ENCODE measurements at regions not wholly inside any gene's neighbourhood (a gene's known extent, or its start where the extent isn't known, plus 50 kb on each side); places are given as distances from the start of the nearest gene placed in this dataset.

- H3K18ac ChIP-seq (ENCODE audit: extremely low read depth, low read length) = no peak overlapping the region
- peaks cover 0 to 3% (median under 1%) of the 10 kb centered on the region in 4 experiments; a peak in 3 of 7 replicates for H3K4me1 ChIP-seq (replicated peaks in 1 of 4; ENCODE audit: control insufficient read depth in 3 of 4, insufficient read depth in 4 of 4, low read length in 3 of 4)
- H3K79me1 ChIP-seq (ENCODE audit: low read depth, low read length) = no peaks in the 10 kb centered on the region
- no peak overlapping the region for H3K27ac ChIP-seq (ENCODE audit: low read depth, low read length)
- FAIRE-seq (no peak), DNase-seq (ENCODE audit: low read depth in 1 of 2, low spot score in 2 of 2) (no peak)
- POLR2A ChIA-PET (ENCODE audit: partially characterized antibody) = interaction anchor here (0.9 kb wide), 1 partner anchor 12 kb away, joined by 3 read pairs; no protein-coding TSS in a partner anchor
- H3K36me3 ChIP-seq (ENCODE audit: control insufficient read depth in 2 of 4, insufficient read depth in 4 of 4, low read length in 3 of 4) = no peaks in the 10 kb centered on the region
- H2BK15ac ChIP-seq (ENCODE audit: low read length) = no peak overlapping the region
- no peak overlapping the region for H3K4ac ChIP-seq (replicated peaks; ENCODE audit: insufficient read length, low read depth, low read length)
- H2BK5ac ChIP-seq (ENCODE audit: low read depth, low read length) = no peak overlapping the region
- no peaks in the 10 kb centered on the region for H4K20me1 ChIP-seq (replicated peaks in 1 of 2; ENCODE audit: control insufficient read depth in 1 of 2, insufficient read depth in 2 of 2, low read length in 2 of 2)
- H2BK20ac ChIP-seq (ENCODE audit: low read length) = no peak overlapping the region
- H3K4me3 ChIP-seq (ENCODE audit: extremely low read depth in 1 of 4, insufficient read depth in 2 of 4, low read depth in 3 of 4, low read length in 4 of 4) = no peak overlapping the region
- H4K8ac ChIP-seq (ENCODE audit: extremely low read depth, insufficient read depth, low read length) = no peak overlapping the region
- H3K23ac ChIP-seq (ENCODE audit: insufficient read length) = no peak overlapping the region
- no peak overlapping the region for H2AK5ac ChIP-seq (ENCODE audit: low read depth, low read length)
- H3K27me3 ChIP-seq (replicated peaks in 1 of 4; ENCODE audit: control insufficient read depth in 3 of 4, extremely low read depth in 1 of 4, insufficient read depth in 3 of 4, low read length in 3 of 4) = peaks cover 0 to 5% (median 0%) of the 10 kb centered on the region in 4 experiments; a peak in 2 of 7 replicates
- H2BK12ac ChIP-seq (ENCODE audit: low read depth, low read length) = no peak overlapping the region
- 90% methylated on average over 4 of the region's 4 CpGs; no CpG with 5 or more reads in 1 of the 2 experiments for WGBS, 2 experiments (ENCODE audit: extremely low coverage in 1 of 2, insufficient coverage in 1 of 2, insufficient read length in 1 of 2, insufficient replicate concordance in 2 of 2, low coverage in 1 of 2, low lambda C conversion rate in 2 of 2, missing lambda C conversion rate in 1 of 2)
- no peak overlapping the region for H4K91ac ChIP-seq (replicated peaks; ENCODE audit: insufficient read length, low read length)
- H4K5ac ChIP-seq (ENCODE audit: insufficient read length, low read depth, low read length) = no peak overlapping the region
- H3K56ac ChIP-seq (replicated peaks; ENCODE audit: insufficient read length, low read depth, low read length) = no peak overlapping the region
- H3K9ac ChIP-seq (replicated peaks in 1 of 4; ENCODE audit: extremely low read depth in 1 of 4, low read depth in 3 of 4, low read length in 3 of 4) = no peak overlapping the region
- no peaks in the 10 kb centered on the region for H3K79me2 ChIP-seq (ENCODE audit: control insufficient read depth in 1 of 2, insufficient read depth in 2 of 2, low read length in 2 of 2)
- no peak overlapping the region for H3K14ac ChIP-seq (ENCODE audit: insufficient read length)
- CTCF ChIA-PET (ENCODE audit: partially characterized antibody) = interaction anchor here (0.7 to 1.5 kb wide), 3 partner anchors 10 to 165 kb away, joined by 3 read pairs; no protein-coding TSS in a partner anchor
- H3K4me2 ChIP-seq (ENCODE audit: insufficient read depth in 1 of 2, low read depth in 2 of 2, low read length in 2 of 2) = no peak overlapping the region
- H3K9me3 ChIP-seq (ENCODE audit: insufficient read depth in 2 of 2, low read depth in 1 of 2, low read length in 1 of 2) = no peaks in the 10 kb centered on the region
- no peaks in the 10 kb centered on the region for H3K23me2 ChIP-seq (ENCODE audit: low read depth, low read length)
- no peak overlapping the region for H2AFZ ChIP-seq (ENCODE audit: low read length)
- no peak overlapping the region for H2BK120ac ChIP-seq (replicated peaks; ENCODE audit: low read depth, low read length)
- TF ChIP-seq SIRT6 (IDR thresholded peaks at IDR 0.05; ENCODE audit: low read length) = no peak
- TF ChIP-seq, protein P1, sequence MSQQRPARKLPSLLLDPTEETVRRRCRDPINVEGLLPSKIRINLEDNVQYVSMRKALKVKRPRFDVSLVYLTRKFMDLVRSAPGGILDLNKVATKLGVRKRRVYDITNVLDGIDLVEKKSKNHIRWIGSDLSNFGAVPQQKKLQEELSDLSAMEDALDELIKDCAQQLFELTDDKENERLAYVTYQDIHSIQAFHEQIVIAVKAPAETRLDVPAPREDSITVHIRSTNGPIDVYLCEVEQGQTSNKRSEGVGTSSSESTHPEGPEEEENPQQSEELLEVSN (IDR thresholded peaks at IDR 0.05) = no peak
- TF ChIP-seq SP1 (IDR thresholded peaks at IDR 0.05; ENCODE audit: low read depth, low read length) = no peak
These were observed 78.4 kb upstream of the ZNF516 start for GRCh38 chr18:76573325-76574025.

Data from H1 (cell line).